Spinal cord (tissue), 9 donors: ENCODE measurements at regions not wholly inside any gene's neighbourhood (a gene's known extent, or its start where the extent isn't known, plus 50 kb on each side); places are given as distances from the start of the nearest gene placed in this dataset.
"Not testable (repeated sequence)": the region's sequence is repeated elsewhere in the genome, so short reads cannot be mapped to it uniquely, and the experiment has no call there.

Source experiments
- DNase-seq, 6 donors: peaks; one replicate each; pipeline versions ENCODE4 v3.0.0 to v3.0.0-alpha.2; 2013 to 2015; ENCODE audit warnings: low spot score in 6 of 6, low read depth in 4 of 6
- H3K27ac ChIP-seq: one replicate; pipeline ENCODE4 v1.5.1; 2013; ENCODE audit warnings: low read depth, low read length, control low read depth
- H3K27me3 ChIP-seq: one replicate; pipeline ENCODE4 v1.6.1; 2013; ENCODE audit warnings: low read length; ENCODE audit not compliant: control insufficient read depth, insufficient read depth
- H3K36me3 ChIP-seq: one replicate; pipeline ENCODE4 v1.6.1; 2013; ENCODE audit warnings: low read length; ENCODE audit not compliant: control insufficient read depth, insufficient read depth
- H3K4me1 ChIP-seq: one replicate; pipeline ENCODE4 v1.6.1; 2013; ENCODE audit warnings: low read length; ENCODE audit not compliant: control insufficient read depth, insufficient read depth
- H3K4me3 ChIP-seq: one replicate; pipeline ENCODE4 v1.5.1; 2013; ENCODE audit warnings: low read depth, low read length, control low read depth
- H3K9me3 ChIP-seq: one replicate; pipeline ENCODE4 v1.6.1; 2013; ENCODE audit warnings: low read length; ENCODE audit not compliant: control insufficient read depth, insufficient read depth
- WGBS: methylation state at CpG from one replicate; pipeline ENCODE4 v1.1.5; 2013; ENCODE audit warnings: missing lambda C conversion rate; ENCODE audit not compliant: insufficient coverage; 5-methylcytosine and 5-hydroxymethylcytosine counted together
- donor health status: healthy.

DNA sequence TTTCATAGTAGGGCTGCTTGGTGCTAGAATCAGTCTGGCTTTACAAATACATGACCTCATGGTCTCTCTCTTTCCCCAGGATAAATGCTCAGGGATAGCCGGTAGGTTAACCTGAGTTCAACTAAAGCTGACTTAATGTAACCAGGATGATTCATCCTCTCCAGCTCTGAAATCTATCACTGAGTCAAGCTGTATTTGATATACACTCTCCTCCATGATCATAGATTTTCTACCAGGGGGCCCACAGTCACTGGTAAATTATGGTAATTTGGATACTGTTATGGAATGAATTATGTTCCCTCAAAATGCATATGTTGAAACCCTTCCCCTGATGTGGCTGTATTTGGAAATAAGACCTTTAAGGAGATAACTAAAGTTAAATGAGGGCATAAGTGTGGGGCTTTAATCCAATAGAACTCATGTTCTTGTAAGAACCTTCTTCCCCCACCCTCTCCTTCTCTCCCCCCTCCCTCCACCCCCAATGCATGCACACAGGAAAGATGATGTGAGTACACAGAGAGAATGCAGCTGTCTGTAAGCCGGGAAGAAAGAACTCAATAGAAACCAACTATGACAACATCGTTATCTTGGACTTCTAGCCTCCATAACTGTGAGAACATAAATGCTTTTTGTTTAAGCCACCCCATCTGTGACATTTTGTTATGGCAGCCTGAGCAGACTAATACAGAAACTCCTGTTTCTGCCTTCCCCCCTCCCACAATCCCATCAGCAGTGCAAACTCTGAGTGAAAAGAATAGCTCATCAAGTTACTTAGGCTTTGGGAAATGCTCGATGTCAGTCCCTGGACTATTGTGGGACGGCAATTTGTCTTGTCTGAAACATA lies 134.9 kb upstream of the KYNU start:
- Histone ChIP-seq H3K4me1 (no peaks in the 10 kb centered on the region), H3K27ac (no peak overlapping the region), H3K4me3 (no peak overlapping the region), H3K9me3 (no peaks in the 10 kb centered on the region), H3K36me3 (no peaks in the 10 kb centered on the region), H3K27me3 (no peaks in the 10 kb centered on the region)
- peak in 1 of 6 donors; percentile 23 for DNase-seq
- WGBS: no CpG with 5 or more reads among the region's 5 CpGs

DNA sequence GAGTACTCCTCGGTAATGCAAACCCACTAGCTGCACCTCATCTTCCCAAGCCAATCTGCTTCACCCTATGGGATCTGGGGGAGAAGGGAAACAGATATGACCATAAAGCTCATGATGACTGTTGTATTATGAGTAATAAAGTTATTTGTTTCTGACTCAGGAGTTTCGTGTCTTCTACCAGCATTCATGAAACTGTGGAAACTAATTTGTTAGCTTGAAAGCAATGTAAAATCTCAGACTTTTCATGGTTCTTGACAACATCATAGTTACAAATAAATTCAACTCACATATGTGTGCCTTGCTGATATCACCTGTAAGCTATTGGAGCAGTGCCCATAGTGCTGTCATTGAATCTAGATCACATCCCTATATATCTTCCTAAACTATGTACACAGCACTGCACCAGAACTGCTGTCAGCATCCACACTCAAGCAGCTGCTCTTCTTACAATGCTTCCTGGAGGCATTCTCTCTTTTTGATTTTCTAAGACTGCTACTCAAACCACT lies 135.6 kb upstream of the KYNU start:
- Histone ChIP-seq H3K36me3 (no peaks in the 10 kb centered on the region), H3K27ac (no peak overlapping the region), H3K27me3 (no peaks in the 10 kb centered on the region), H3K9me3 (no peaks in the 10 kb centered on the region), H3K4me1 (no peaks in the 10 kb centered on the region), H3K4me3 (no peak overlapping the region)
- no peak for DNase-seq
- WGBS: no CpG with 5 or more reads among the region's 2 CpGs

DNA sequence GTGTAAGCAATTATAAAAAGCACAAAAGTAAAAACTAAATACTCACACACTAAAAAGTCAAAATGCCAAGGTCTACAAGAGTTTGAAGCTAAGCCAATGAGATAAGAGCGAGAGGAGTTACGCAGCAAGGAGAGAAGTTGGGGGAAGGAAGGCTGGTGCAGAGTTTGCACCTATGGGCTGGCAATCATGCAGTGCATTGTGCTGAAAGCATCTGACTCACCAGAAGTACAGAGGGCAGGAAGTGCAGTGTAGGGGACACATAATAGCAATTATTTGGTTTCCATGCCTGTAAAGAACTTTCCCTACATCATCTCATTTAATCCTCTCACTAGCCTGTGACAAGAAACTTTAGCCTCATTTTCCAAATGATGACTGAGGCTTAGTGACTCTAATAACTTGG lies 142.7 kb upstream of the KYNU start:
- Histone ChIP-seq H3K9me3 (no peaks in the 10 kb centered on the region), H3K36me3 (no peaks in the 10 kb centered on the region), H3K27ac (no peak overlapping the region), H3K4me3 (no peak overlapping the region), H3K27me3 (no peaks in the 10 kb centered on the region), H3K4me1 (no peaks in the 10 kb centered on the region)
- no peak for DNase-seq
- WGBS: 93% methylated on average over 2 of the region's 2 CpGs

DNA sequence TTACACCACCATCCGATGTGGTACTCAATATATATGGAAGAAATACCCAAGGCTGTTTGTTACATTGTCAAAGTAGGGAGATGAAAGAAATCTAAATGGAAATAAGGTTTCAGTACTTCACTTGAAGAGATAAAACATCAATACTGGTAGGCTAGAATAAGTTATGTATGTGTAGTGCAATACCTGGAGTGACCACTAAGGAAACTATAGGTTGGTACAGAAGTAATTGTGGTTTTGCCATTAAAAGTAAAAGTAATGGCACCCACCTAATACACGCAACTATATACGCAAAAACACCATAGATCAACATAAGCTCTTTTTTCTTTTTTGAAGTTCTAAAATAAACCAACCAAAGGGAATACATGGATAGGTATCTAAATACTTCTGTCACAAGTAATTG lies 143.2 kb upstream of the KYNU start:
- Histone ChIP-seq H3K9me3 (no peaks in the 10 kb centered on the region), H3K27me3 (no peaks in the 10 kb centered on the region), H3K4me1 (no peaks in the 10 kb centered on the region), H3K4me3 (no peak overlapping the region), H3K36me3 (no peaks in the 10 kb centered on the region), H3K27ac (no peak overlapping the region)
- no peak for DNase-seq
- no CpG with 5 or more reads among the region's 3 CpGs for WGBS

DNA sequence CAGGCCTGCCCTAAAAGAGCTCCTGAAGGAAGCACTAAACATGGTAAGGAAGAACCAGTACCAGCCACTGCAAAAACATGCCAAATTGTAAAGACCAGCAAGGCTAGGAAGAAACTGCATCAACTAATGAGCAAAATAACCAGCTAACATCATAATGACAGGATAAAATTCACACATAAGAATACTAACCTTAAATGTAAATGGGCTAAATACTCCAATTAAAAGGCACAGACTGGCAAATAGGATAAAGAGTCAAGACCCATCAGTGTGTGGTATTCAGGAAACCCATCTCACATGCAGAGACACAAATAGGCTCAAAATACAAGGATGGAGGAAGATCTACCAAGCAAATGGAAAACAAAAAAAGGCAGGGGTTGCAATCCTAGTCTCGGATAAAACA lies 147.7 kb upstream of the KYNU start:
- H3K27ac ChIP-seq, H3K9me3 ChIP-seq, H3K27me3 ChIP-seq, H3K36me3 ChIP-seq, DNase-seq, H3K4me3 ChIP-seq, H3K4me1 ChIP-seq: not testable (repeated sequence)
- WGBS: no CpG with 5 or more reads among the region's 1 CpG

DNA sequence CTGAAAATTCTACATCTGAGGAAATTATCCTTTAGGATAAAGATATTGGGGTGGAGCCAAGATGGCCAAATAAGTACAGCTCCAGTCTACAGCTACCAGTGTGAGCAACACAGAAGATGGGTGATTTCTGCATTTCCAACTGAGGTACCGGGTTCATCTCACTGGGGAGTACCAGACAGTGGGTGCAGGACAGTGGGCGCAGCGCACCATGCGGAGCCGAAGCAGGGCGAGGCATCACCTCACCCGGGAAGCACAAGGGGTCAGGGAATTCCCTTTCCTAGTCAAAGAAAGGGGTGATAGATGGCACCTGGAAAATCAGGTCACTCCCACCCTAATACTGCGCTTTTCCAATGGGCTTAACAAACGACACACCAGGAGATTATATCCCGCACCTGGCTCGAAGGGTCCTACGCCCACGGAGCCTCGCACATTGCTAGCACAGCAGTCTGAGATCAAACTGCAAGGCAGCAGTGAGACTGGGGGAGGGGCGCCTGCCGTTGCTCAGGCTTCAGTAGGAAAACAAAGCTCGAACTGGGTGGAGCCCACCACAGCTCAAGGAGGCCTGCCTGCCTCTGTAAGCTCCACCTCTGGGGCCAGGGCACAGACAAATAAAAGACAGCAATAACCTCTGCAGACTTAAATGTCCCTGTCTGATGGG lies 149.5 kb upstream of the KYNU start:
- H3K27me3 ChIP-seq, H3K9me3 ChIP-seq, H3K27ac ChIP-seq, H3K36me3 ChIP-seq, DNase-seq, H3K4me3 ChIP-seq, H3K4me1 ChIP-seq: not testable (repeated sequence)
- WGBS: 95% methylated on average over 16 of the region's 17 CpGs

DNA sequence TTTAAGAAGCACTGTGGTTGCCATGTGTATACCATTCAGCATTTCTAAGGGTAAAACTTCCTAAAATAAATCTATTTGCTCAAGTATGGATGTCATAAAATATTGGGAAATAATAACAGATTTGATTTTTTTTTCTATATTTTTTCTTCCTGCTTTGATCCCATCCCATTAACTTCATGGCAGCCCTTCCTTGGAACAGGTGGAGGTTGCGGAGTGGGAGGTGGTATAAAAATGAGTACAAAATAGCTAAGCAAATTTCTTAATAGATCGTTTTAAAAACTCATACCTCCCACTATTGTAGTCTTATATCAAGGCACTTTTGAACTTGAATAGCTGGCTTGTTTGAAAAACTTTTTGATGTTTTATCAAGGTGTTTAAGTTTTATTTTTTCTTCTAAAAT lies 152.1 kb upstream of the KYNU start:
- H3K27ac ChIP-seq: no peak overlapping the region
- no peaks in the 10 kb centered on the region for H3K4me1 ChIP-seq
- no CpG with 5 or more reads among the region's 2 CpGs for WGBS
- no peak for DNase-seq
- H3K27me3 ChIP-seq: no peaks in the 10 kb centered on the region
- H3K9me3 ChIP-seq: peaks cover 1% of the 10 kb centered on the region
- H3K36me3 ChIP-seq: no peaks in the 10 kb centered on the region
- H3K4me3 ChIP-seq: no peak overlapping the region

DNA sequence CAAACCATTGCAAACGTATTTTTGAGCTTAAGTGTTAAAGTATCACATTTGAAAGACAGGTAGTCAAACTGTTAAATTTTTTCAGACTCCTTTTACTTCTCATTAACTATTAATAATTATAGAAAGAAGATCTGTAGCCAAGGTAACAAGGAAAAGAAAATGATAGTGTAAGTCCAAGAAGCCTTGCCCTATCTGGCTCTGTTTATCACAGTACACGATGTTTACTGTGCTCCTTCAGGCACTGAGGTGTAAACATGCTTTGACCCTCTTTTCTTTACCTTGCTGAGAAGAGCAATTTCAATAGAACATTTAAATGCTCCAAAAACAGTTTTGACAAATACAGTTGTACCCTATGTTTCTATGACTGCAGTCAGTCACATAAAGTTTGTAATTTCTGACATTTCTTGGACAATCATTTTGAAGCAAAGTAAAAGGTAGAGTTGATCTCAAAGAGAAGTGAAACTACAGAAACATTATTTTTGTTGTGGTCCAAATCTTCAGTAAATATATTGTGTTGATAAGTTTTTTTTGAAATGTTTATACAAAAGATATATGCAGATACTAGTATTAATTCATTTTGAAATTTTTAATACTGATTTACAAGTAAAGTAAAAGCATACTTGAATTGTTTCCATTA lies 152.6 kb upstream of the KYNU start:
- no peaks in the 10 kb centered on the region for H3K36me3 ChIP-seq
- no peak for DNase-seq
- peaks cover 1% of the 10 kb centered on the region for H3K9me3 ChIP-seq
- no peaks in the 10 kb centered on the region for H3K27me3 ChIP-seq
- 83% methylated on average over 1 of the region's 2 CpGs for WGBS
- no peak overlapping the region for H3K4me3 ChIP-seq
- no peaks in the 10 kb centered on the region for H3K4me1 ChIP-seq
- no peak overlapping the region for H3K27ac ChIP-seq

DNA sequence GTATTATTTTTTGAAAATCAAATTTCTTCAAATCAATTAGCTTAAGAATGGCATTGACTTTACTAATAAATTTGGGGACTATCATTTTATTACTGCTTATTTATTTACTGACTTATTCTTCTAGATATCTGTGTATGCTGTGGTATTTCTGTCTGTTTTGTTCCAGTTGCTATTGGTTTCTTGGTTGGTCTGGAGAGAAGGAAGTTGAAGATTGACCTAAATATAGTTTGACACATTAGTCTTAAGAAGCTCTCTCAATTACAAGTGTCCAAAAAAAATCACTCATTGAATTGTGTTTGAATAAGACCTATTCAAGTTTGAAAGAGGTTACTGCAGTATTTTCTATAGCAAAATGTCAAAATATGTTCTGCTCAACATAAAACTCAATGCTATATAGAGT lies 153.3 kb upstream of the KYNU start:
- no peaks in the 10 kb centered on the region for H3K27me3 ChIP-seq
- H3K36me3 ChIP-seq: no peaks in the 10 kb centered on the region
- H3K27ac ChIP-seq: no peak overlapping the region
- no peak for DNase-seq
- H3K4me1 ChIP-seq: no peaks in the 10 kb centered on the region
- peaks cover 1% of the 10 kb centered on the region for H3K9me3 ChIP-seq
- no peak overlapping the region for H3K4me3 ChIP-seq
